Uterus (tissue), 2 donors: ENCODE measurements at regions not wholly inside any gene's neighbourhood (a gene's known extent, or its start where the extent isn't known, plus 50 kb on each side); places are given as distances from the start of the nearest gene placed in this dataset.
"Not testable (repeated sequence)": the region's sequence is repeated elsewhere in the genome, so short reads cannot be mapped to it uniquely, and the experiment has no call there.

Experiments used
- CTCF ChIP-seq, 4 experiments: fragments of 200-600 bp in 2 of 4; fragments of 450-650 bp in 2 of 4; sonication (generic) in 2 of 4; IDR thresholded peaks; one replicate each; pipeline ENCODE4 v1.5.1; 2016 to 2019; ENCODE audit warnings: antibody characterized with exemption in 4 of 4, mild to moderate bottlenecking in 2 of 4, moderate library complexity in 1 of 4
- POLR2A ChIP-seq, 2 donors: fragments of 450-650 bp; IDR thresholded peaks; one replicate each; pipeline ENCODE4 v1.6.1; 2016; ENCODE audit warnings: antibody characterized with exemption in 2 of 2, mild to moderate bottlenecking in 1 of 2, moderate library complexity in 1 of 2

- not testable (repeated sequence) for TF ChIP-seq CTCF, POLR2A (IDR thresholded peaks at IDR 0.05)
Measured at GRCh38 chr5:58308384-58308783, 151.5 kb downstream of the PLK2 start.
